ENCODE measurements at regions not wholly inside any gene's neighbourhood (a gene's known extent, or its start where the extent isn't known, plus 50 kb on each side); places are given as distances from the start of the nearest gene placed in this dataset.
A peak's percentile ranks its signal among the peaks of the same experiment; 100 is the strongest.

DNA sequence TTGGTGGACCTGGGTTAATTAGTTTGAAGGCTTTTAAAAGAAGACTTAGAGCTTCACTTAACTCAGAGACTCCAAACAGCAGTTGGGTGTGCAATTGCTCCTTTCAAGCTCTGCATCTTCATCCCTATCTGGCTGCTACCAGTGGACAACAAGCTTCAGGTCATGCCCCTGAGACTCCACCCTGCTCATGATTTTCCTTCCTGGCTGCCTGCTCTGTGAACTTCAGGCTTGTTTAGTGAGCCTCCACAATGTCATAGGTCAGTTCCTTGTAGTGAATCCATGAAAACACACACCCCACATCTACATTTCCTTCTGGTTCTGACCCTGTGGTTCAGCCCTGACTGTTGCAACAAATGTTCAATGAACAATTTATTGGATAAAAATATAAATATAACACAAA lies 61.1 kb upstream of the MARCKS start:
- DNase-seq, result no peak

GRCh38 chr6:113802779-113803178 lies 54.4 kb upstream of the MARCKS start:
- DNase-seq, result no peak

GRCh38 chr6:113805173-113805790 lies 51.9 kb upstream of the MARCKS start:
- DNase-seq, result peak in 1 of 2 donors; percentile 68

GRCh38 chr6:113805811-113806495 lies 51.2 kb upstream of the MARCKS start:
- no peak for DNase-seq
